ENCODE measurements at regions not wholly inside any gene's neighbourhood (a gene's known extent, or its start where the extent isn't known, plus 50 kb on each side); places are given as distances from the start of the nearest gene placed in this dataset.

DNA sequence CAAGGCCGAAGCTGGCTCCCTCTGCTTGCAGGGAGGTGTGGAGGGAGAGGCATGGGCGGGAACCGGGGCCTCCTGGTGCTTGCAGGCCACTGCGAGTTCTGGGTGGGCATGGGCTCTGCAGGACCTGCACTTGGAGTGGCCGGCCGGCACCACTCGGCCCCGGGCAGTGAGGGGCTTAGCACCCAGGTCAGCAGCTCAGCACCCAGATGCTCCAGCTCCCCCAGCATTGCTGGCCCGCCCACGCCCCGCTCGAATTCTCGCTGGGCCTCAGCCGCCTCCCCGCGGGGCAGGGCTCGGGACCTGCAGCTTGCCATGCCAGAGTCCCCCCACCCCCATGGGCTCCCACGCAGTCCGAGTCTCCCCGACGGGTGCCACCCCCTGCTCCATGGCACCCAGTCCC is 176.2 kb upstream of the FAM98A start:
- TF ChIP-seq ZNF133 (tag by site-specific recombination; IDR thresholded peaks at IDR 0.05) (no peak), SP2 (tag by site-specific recombination; IDR thresholded peaks at IDR 0.05) (no peak), ZNF416 (tag by site-specific recombination; IDR thresholded peaks at IDR 0.05) (no peak), ZNF146 (tag by site-specific recombination; IDR thresholded peaks at IDR 0.05) (no peak), ZNF677 (tag by site-specific recombination; IDR thresholded peaks at IDR 0.05) (no peak), ZNF837 (tag by site-specific recombination; IDR thresholded peaks at IDR 0.05) (no peak)
- TF ChIP-seq, protein P1, sequence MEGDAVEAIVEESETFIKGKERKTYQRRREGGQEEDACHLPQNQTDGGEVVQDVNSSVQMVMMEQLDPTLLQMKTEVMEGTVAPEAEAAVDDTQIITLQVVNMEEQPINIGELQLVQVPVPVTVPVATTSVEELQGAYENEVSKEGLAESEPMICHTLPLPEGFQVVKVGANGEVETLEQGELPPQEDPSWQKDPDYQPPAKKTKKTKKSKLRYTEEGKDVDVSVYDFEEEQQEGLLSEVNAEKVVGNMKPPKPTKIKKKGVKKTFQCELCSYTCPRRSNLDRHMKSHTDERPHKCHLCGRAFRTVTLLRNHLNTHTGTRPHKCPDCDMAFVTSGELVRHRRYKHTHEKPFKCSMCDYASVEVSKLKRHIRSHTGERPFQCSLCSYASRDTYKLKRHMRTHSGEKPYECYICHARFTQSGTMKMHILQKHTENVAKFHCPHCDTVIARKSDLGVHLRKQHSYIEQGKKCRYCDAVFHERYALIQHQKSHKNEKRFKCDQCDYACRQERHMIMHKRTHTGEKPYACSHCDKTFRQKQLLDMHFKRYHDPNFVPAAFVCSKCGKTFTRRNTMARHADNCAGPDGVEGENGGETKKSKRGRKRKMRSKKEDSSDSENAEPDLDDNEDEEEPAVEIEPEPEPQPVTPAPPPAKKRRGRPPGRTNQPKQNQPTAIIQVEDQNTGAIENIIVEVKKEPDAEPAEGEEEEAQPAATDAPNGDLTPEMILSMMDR (tag by site-specific recombination; IDR thresholded peaks at IDR 0.05), result no peak
- TF ChIP-seq, protein P2, sequence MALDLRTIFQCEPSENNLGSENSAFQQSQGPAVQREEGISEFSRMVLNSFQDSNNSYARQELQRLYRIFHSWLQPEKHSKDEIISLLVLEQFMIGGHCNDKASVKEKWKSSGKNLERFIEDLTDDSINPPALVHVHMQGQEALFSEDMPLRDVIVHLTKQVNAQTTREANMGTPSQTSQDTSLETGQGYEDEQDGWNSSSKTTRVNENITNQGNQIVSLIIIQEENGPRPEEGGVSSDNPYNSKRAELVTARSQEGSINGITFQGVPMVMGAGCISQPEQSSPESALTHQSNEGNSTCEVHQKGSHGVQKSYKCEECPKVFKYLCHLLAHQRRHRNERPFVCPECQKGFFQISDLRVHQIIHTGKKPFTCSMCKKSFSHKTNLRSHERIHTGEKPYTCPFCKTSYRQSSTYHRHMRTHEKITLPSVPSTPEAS (tag by site-specific recombination; IDR thresholded peaks at IDR 0.05), result no peak
- TF ChIP-seq, protein P3, sequence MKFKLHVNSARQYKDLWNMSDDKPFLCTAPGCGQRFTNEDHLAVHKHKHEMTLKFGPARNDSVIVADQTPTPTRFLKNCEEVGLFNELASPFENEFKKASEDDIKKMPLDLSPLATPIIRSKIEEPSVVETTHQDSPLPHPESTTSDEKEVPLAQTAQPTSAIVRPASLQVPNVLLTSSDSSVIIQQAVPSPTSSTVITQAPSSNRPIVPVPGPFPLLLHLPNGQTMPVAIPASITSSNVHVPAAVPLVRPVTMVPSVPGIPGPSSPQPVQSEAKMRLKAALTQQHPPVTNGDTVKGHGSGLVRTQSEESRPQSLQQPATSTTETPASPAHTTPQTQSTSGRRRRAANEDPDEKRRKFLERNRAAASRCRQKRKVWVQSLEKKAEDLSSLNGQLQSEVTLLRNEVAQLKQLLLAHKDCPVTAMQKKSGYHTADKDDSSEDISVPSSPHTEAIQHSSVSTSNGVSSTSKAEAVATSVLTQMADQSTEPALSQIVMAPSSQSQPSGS (tag by site-specific recombination; IDR thresholded peaks at IDR 0.05; ENCODE audit: low read depth), result no peak

All from HEK293 (cell line).